Keratinocyte (primary cell): ENCODE measurements at regions not wholly inside any gene's neighbourhood (a gene's known extent, or its start where the extent isn't known, plus 50 kb on each side); places are given as distances from the start of the nearest gene placed in this dataset.

Experiments
- DNase-seq: peaks from one replicate; pipeline ENCODE4 v3.0.0-alpha.2; 2011; ENCODE audit warnings: low read depth, missing footprints, low spot score
- FAIRE-seq: peaks from 2 replicates; lab custom pipeline; 2011; peaks lifted over from hg19 to GRCh38; lab: Jason Lieb, UNC
- H2AFZ ChIP-seq: 2 replicates; pipeline ENCODE4 v1.6.0; 2012; ENCODE audit warnings: low read length, control low read depth, inconsistent platforms; ENCODE audit not compliant: control insufficient read depth
- H3K27ac ChIP-seq: 2 replicates; pipeline ENCODE4 v1.5.1; 2011; ENCODE audit warnings: low read length; ENCODE audit not compliant: control insufficient read depth, insufficient read depth
- H3K27me3 ChIP-seq: 3 replicates; pipeline ENCODE4 v1.6.0; 2011; ENCODE audit warnings: low read length; ENCODE audit not compliant: control insufficient read depth, insufficient read depth; ENCODE audit errors: extremely low read depth
- H3K36me3 ChIP-seq, 2 experiments: 2 replicates in 1 of 2; 3 replicates in 1 of 2; pipeline ENCODE4 v1.5.1; 2011; ENCODE audit warnings: low read length in 2 of 2, mild to moderate bottlenecking in 1 of 2; ENCODE audit not compliant: control insufficient read depth in 2 of 2, insufficient read depth in 2 of 2; ENCODE audit errors: extremely low read depth in 1 of 2
- H3K4me1 ChIP-seq: 3 replicates; pipeline ENCODE4 v1.5.1; 2011; ENCODE audit warnings: low read length; ENCODE audit not compliant: control insufficient read depth, insufficient read depth; ENCODE audit errors: extremely low read depth
- H3K4me2 ChIP-seq: 3 replicates; pipeline ENCODE4 v1.6.0; 2011; ENCODE audit warnings: low read depth, low read length; ENCODE audit not compliant: control insufficient read depth, insufficient read depth; ENCODE audit errors: extremely low read depth
- H3K4me3 ChIP-seq, 3 experiments: fragments of 200-600 bp in 1 of 3; sonication (generic) in 1 of 3; 2 replicates in 2 of 3; 3 replicates in 1 of 3; pipeline ENCODE4 v1.5.1; 2011 to 2016; ENCODE audit warnings: low read length in 3 of 3, mild to moderate bottlenecking in 3 of 3, control low read depth in 2 of 3, inconsistent platforms in 1 of 3, low read depth in 1 of 3, mixed read lengths in 1 of 3, mixed run types in 1 of 3, moderate library complexity in 1 of 3; ENCODE audit not compliant: control insufficient read depth in 2 of 3, insufficient read depth in 2 of 3; ENCODE audit errors: extremely low read depth in 1 of 3
- H3K79me2 ChIP-seq: 2 replicates; pipeline ENCODE4 v1.6.0; 2012; ENCODE audit warnings: low read length; ENCODE audit not compliant: control insufficient read depth, insufficient read depth
- H3K9ac ChIP-seq: 3 replicates; pipeline ENCODE4 v1.6.0; 2011; ENCODE audit warnings: low read length; ENCODE audit not compliant: control insufficient read depth, insufficient read depth; ENCODE audit errors: extremely low read depth
- H3K9me1 ChIP-seq: 3 replicates; pipeline ENCODE4 v1.6.0; 2011; ENCODE audit warnings: low read length; ENCODE audit not compliant: control insufficient read depth, insufficient read depth; ENCODE audit errors: extremely low read depth
- H3K9me3 ChIP-seq: 2 replicates; pipeline ENCODE4 v1.5.1; 2012; ENCODE audit warnings: low read depth, low read length; ENCODE audit not compliant: control insufficient read depth
- H4K20me1 ChIP-seq: 3 replicates; pipeline ENCODE4 v1.6.0; 2011; ENCODE audit warnings: low read length; ENCODE audit not compliant: control insufficient read depth, insufficient read depth; ENCODE audit errors: extremely low read depth
- CTCF ChIP-seq, 3 experiments: IDR thresholded peaks in 1 of 3; conservative IDR thresholded peaks in 1 of 3; optimal IDR thresholded peaks in 1 of 3; 2 replicates in 2 of 3; 3 replicates in 1 of 3; pipeline versions ENCODE3 to v1.5.1; 2011; ENCODE audit warnings: low read length in 3 of 3, mild to moderate bottlenecking in 3 of 3, moderate library complexity in 2 of 3, control low read depth in 1 of 3, inconsistent platforms in 1 of 3; ENCODE audit not compliant: insufficient read depth in 2 of 3; ENCODE audit errors: extremely low read depth in 1 of 3
- EZH2 ChIP-seq: IDR thresholded peaks from one replicate; pipeline ENCODE4 v1.6.1; 2012; ENCODE audit warnings: inconsistent platforms, mild to moderate bottlenecking, low read length, moderate library complexity
- dilution Hi-C: fragments of 300-500 bp; cut with MboI; formaldehyde crosslinking; loops from one replicate; pipeline ENCODE4 v1.7.0; 2020; ENCODE audit warnings: low sequenced_read_pairs; ENCODE audit not compliant: extremely low pct_ligation_motif_present

GRCh38 chr11:13091373-13091772 is 82.3 kb downstream of the RASSF10 start:
- no peaks in the 10 kb centered on the region for H3K36me3 ChIP-seq
- FAIRE-seq: peak; percentile 98
- peak overlapping the region; percentile 80 for H3K4me2 ChIP-seq
- H3K79me2 ChIP-seq: no peaks in the 10 kb centered on the region
- peak overlapping the region in 2 of 3 experiments; percentile 26 to 36 for H3K4me3 ChIP-seq
- H3K9ac ChIP-seq: peak overlapping the region; percentile 19
- dilution Hi-C loops: no loop called here
- H2AFZ ChIP-seq: peak overlapping the region; percentile 80
- peaks cover 14% of the 10 kb centered on the region for H3K4me1 ChIP-seq
- H3K9me3 ChIP-seq: no peaks in the 10 kb centered on the region
- no peaks in the 10 kb centered on the region for H4K20me1 ChIP-seq
- no peaks in the 10 kb centered on the region for H3K9me1 ChIP-seq
- no peak for DNase-seq
- no peaks in the 10 kb centered on the region for H3K27me3 ChIP-seq
- peak overlapping the region; percentile 68 for H3K27ac ChIP-seq
- TF ChIP-seq EZH2 (no peak), CTCF (optimal IDR thresholded peaks at IDR 0.05 in 1 of 3, IDR thresholded peaks at IDR 0.05 in 1 of 3, conservative IDR thresholded peaks at IDR 0.05 in 1 of 3; ENCODE audit: extremely low read depth in 1 of 3, insufficient read depth in 2 of 3, low read length in 3 of 3) (no peak)

GRCh38 chr11:13091804-13092203 is 82.7 kb downstream of the RASSF10 start:
- no peaks in the 10 kb centered on the region for H3K27me3 ChIP-seq
- H3K4me2 ChIP-seq: peak overlapping the region; percentile 80
- DNase-seq (no peak), FAIRE-seq (no peak)
- dilution Hi-C loops: no loop called here
- H3K9me3 ChIP-seq: no peaks in the 10 kb centered on the region
- peak overlapping the region; percentile 19 for H3K9ac ChIP-seq
- H3K36me3 ChIP-seq: no peaks in the 10 kb centered on the region
- peaks cover 14% of the 10 kb centered on the region for H3K4me1 ChIP-seq
- H3K9me1 ChIP-seq: no peaks in the 10 kb centered on the region
- no peaks in the 10 kb centered on the region for H3K79me2 ChIP-seq
- peak overlapping the region; percentile 80 for H2AFZ ChIP-seq
- H3K4me3 ChIP-seq: peak overlapping the region in 2 of 3 experiments; percentile 26 to 36
- H4K20me1 ChIP-seq: no peaks in the 10 kb centered on the region
- TF ChIP-seq CTCF (optimal IDR thresholded peaks at IDR 0.05 in 1 of 3, IDR thresholded peaks at IDR 0.05 in 1 of 3, conservative IDR thresholded peaks at IDR 0.05 in 1 of 3; ENCODE audit: extremely low read depth in 1 of 3, insufficient read depth in 2 of 3, low read length in 3 of 3) (no peak), EZH2 (no peak)
- H3K27ac ChIP-seq: peak overlapping the region; percentile 68
